C4-2B (cell line): ENCODE measurements at regions not wholly inside any gene's neighbourhood (a gene's known extent, or its start where the extent isn't known, plus 50 kb on each side); places are given as distances from the start of the nearest gene placed in this dataset.
"Not testable (repeated sequence)": the region's sequence is repeated elsewhere in the genome, so short reads cannot be mapped to it uniquely, and the experiment has no call there.

Source experiments
- H3K27ac ChIP-seq: fragments of 450-650 bp; 2 replicates; pipeline ENCODE4 v1.5.1; 2017
- ZFX ChIP-seq: fragments of 450-650 bp; IDR thresholded peaks from 2 replicates; pipeline ENCODE4 v1.6.1; 2017
- TF ChIP-seq, protein P1 (sequence below): fragments of 450-650 bp; conservative IDR thresholded peaks from 2 replicates; pipeline ENCODE4 v1.5.1; 2017; ENCODE audit warnings: mild to moderate bottlenecking

- TF ChIP-seq, protein P1, sequence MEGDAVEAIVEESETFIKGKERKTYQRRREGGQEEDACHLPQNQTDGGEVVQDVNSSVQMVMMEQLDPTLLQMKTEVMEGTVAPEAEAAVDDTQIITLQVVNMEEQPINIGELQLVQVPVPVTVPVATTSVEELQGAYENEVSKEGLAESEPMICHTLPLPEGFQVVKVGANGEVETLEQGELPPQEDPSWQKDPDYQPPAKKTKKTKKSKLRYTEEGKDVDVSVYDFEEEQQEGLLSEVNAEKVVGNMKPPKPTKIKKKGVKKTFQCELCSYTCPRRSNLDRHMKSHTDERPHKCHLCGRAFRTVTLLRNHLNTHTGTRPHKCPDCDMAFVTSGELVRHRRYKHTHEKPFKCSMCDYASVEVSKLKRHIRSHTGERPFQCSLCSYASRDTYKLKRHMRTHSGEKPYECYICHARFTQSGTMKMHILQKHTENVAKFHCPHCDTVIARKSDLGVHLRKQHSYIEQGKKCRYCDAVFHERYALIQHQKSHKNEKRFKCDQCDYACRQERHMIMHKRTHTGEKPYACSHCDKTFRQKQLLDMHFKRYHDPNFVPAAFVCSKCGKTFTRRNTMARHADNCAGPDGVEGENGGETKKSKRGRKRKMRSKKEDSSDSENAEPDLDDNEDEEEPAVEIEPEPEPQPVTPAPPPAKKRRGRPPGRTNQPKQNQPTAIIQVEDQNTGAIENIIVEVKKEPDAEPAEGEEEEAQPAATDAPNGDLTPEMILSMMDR: no peak
- no peak for TF ChIP-seq ZFX
- H3K27ac ChIP-seq: no peak overlapping the region
Measured at GRCh38 chr13:67481445-67481844, 251.3 kb upstream of the PCDH9 start.

- TF ChIP-seq, protein P1: no peak
- no peak for TF ChIP-seq ZFX
- no peak overlapping the region for H3K27ac ChIP-seq
Measured at GRCh38 chr13:67474115-67474514, 244.0 kb upstream of the PCDH9 start.

- TF ChIP-seq, protein P1: no peak
- no peak overlapping the region for H3K27ac ChIP-seq
Measured at GRCh38 chr13:67469623-67470022, 239.5 kb upstream of the PCDH9 start.

DNA sequence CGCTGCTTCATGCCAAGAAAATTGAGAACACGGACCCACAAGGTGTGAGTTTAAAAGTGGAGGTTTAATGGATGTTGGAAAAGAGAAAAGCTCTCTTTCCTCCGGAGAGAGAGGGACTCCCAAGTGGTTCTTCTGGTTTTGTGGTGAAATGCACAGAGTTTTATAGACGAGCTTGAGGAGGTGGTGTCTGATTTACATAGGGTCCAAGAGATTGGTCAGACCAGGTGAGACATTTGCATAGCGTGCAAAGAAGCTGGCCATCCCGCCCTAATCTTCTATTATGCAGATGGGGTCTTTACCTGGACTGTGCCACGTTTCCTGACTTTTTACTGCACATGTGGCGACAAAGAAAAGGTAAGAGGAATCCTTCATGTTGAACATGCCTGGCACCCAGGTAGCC is 236.4 kb upstream of the PCDH9 start:
- H3K27ac ChIP-seq: no peak overlapping the region
- TF ChIP-seq, protein P1: no peak
- TF ChIP-seq ZFX: no peak

DNA sequence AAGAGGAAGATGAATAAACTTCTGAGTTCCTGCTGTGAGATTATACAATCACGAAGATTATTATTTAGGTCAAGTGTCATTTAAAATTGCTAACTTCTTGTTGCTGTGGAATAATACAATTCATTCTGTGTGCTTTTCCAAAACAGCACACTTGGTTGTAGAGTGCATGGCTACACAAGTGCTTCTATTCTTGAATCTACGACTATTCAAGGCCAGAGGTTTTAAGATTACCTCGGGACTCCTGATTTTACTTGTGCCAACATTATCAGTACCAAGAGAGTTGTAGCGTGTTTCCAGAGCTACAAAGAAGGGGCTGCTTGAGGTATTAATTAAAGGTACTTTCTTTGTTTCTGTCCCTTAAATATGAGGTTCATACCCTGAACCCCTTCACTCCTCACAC is 234.0 kb upstream of the PCDH9 start:
- TF ChIP-seq, protein P1: no peak
- no peak for TF ChIP-seq ZFX
- no peak overlapping the region for H3K27ac ChIP-seq

DNA sequence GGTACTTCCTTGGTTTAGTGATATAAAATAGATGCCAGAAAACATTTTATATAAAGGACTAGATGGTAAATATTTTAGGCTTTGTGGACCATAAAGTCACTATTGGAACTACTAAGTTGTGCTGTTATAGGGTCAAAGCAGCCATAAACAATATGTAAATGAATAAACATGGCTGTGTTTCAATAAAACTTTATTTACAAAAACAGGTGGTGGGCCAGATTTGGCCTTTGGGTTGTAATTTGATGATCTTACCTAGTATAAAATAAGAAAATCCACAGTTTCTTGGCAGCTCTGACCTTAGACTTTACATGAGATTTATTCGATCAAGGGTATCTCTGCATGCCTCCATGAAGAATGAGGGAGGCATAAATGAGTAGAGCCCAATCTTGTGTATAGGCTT is 232.0 kb upstream of the PCDH9 start:
- H3K27ac ChIP-seq: no peak overlapping the region
- TF ChIP-seq, protein P1: no peak
- no peak for TF ChIP-seq ZFX

- H3K27ac ChIP-seq: not testable (repeated sequence)
Measured at GRCh38 chr13:67452526-67452925, 222.4 kb upstream of the PCDH9 start.

- H3K27ac ChIP-seq: no peak overlapping the region
- TF ChIP-seq, protein P1: no peak
- no peak for TF ChIP-seq ZFX
Measured at GRCh38 chr13:67445436-67445835, 215.3 kb upstream of the PCDH9 start.
